H1 (cell line): ENCODE measurements at regions not wholly inside any gene's neighbourhood (a gene's known extent, or its start where the extent isn't known, plus 50 kb on each side); places are given as distances from the start of the nearest gene placed in this dataset.

Experiments
- CTCF ChIA-PET: fragments of 300-600 bp; sonication (Branson Sonifier 250); formaldehyde crosslinking; loops from one replicate; lab custom pipeline; 2021; ENCODE audit not compliant: partially characterized antibody; lab: Charles Lee
- POLR2A ChIA-PET: fragments of 300-600 bp; sonication (Branson Sonifier 250); formaldehyde crosslinking; loops from one replicate; lab custom pipeline; 2021; ENCODE audit warnings: inconsistent platforms; ENCODE audit not compliant: partially characterized antibody; lab: Charles Lee
- DNase-seq, 2 experiments: peaks; one replicate each; pipeline versions ENCODE4 v3.0.0 to v3.0.0-alpha.2; 2010 to 2022; ENCODE audit warnings: low spot score in 2 of 2, low read depth in 1 of 2, mixed read lengths in 1 of 2
- FAIRE-seq: peaks from 2 replicates; lab custom pipeline; 2011; peaks lifted over from hg19 to GRCh38; lab: Jason Lieb, UNC
- H2AFZ ChIP-seq: 2 replicates; pipeline ENCODE4 v1.8.1; 2012; ENCODE audit warnings: low read length, inconsistent platforms
- H2AK5ac ChIP-seq: 2 replicates; pipeline ENCODE4 v1.6.1; 2013; ENCODE audit warnings: low read depth, low read length
- H2BK120ac ChIP-seq: replicated peaks from 2 replicates; pipeline ENCODE3; 2013; ENCODE audit warnings: low read depth, low read length, inconsistent platforms
- H2BK12ac ChIP-seq: 2 replicates; pipeline ENCODE4 v1.6.1; 2013; ENCODE audit warnings: low read depth, low read length
- H2BK15ac ChIP-seq: 2 replicates; pipeline ENCODE4 v1.6.1; 2013; ENCODE audit warnings: low read length
- H2BK20ac ChIP-seq: 2 replicates; pipeline ENCODE4 v1.6.1; 2013; ENCODE audit warnings: low read length
- H2BK5ac ChIP-seq: 2 replicates; pipeline ENCODE4 v1.6.1; 2013; ENCODE audit warnings: low read depth, low read length
- H3K14ac ChIP-seq: 2 replicates; pipeline ENCODE4 v1.6.1; 2013; ENCODE audit warnings: inconsistent platforms; ENCODE audit not compliant: insufficient read length
- H3K18ac ChIP-seq: 2 replicates; pipeline ENCODE4 v1.6.1; 2013; ENCODE audit warnings: low read length; ENCODE audit errors: extremely low read depth
- H3K23ac ChIP-seq: 2 replicates; pipeline ENCODE4 v1.6.1; 2013; ENCODE audit warnings: inconsistent platforms; ENCODE audit not compliant: insufficient read length
- H3K23me2 ChIP-seq: 2 replicates; pipeline ENCODE4 v1.6.1; 2013; ENCODE audit warnings: low read depth, low read length
- H3K27ac ChIP-seq: 2 replicates; pipeline ENCODE4 v1.6.1; 2011; ENCODE audit warnings: low read depth, low read length, inconsistent platforms
- H3K27me3 ChIP-seq, 4 experiments: replicated peaks in 1 of 4; 1 replicate in 1 of 4; 2 replicates in 3 of 4; pipeline versions ENCODE4 v1.6.1 to v1.8.1; 2011 to 2013; ENCODE audit warnings: low read length in 3 of 4, mild to moderate bottlenecking in 3 of 4, inconsistent platforms in 2 of 4, mixed read lengths in 2 of 4, moderate library complexity in 1 of 4; ENCODE audit not compliant: control insufficient read depth in 3 of 4, insufficient read depth in 3 of 4; ENCODE audit errors: extremely low read depth in 1 of 4
- H3K36me3 ChIP-seq, 4 experiments: 2 replicates each; pipeline versions ENCODE4 v1.6.1 to v1.8.1; 2011 to 2013; ENCODE audit warnings: mild to moderate bottlenecking in 4 of 4, low read length in 3 of 4, moderate library complexity in 2 of 4, control low read depth in 1 of 4, inconsistent platforms in 1 of 4; ENCODE audit not compliant: insufficient read depth in 4 of 4, control insufficient read depth in 2 of 4
- H3K4ac ChIP-seq: replicated peaks from 2 replicates; pipeline ENCODE3; 2013; ENCODE audit warnings: low read length, low read depth, mixed read lengths, inconsistent platforms; ENCODE audit not compliant: insufficient read length
- H3K4me1 ChIP-seq, 4 experiments: replicated peaks in 1 of 4; 1 replicate in 1 of 4; 2 replicates in 3 of 4; pipeline versions ENCODE4 v1.6.1 to v1.8.1; 2011 to 2013; ENCODE audit warnings: low read length in 3 of 4, inconsistent platforms in 2 of 4, mixed read lengths in 1 of 4; ENCODE audit not compliant: insufficient read depth in 4 of 4, control insufficient read depth in 3 of 4
- H3K4me2 ChIP-seq, 2 experiments: 2 replicates each; pipeline versions ENCODE4 v1.6.1 to v1.8.1; 2011 to 2013; ENCODE audit warnings: low read depth in 2 of 2, low read length in 2 of 2, control low read depth in 1 of 2, inconsistent platforms in 1 of 2, mild to moderate bottlenecking in 1 of 2; ENCODE audit not compliant: insufficient read depth in 1 of 2
- H3K4me3 ChIP-seq, 4 experiments: fragments of 200-600, 300-600 bp in 1 of 4; sonication (generic), shearing (Covaris generic), sonication (Bioruptor Twin) in 1 of 4; 2 replicates each; pipeline versions ENCODE4 v1.5.1 to v1.8.1; 2011 to 2016; ENCODE audit warnings: low read length in 4 of 4, low read depth in 3 of 4, control low read depth in 2 of 4, inconsistent platforms in 2 of 4, mild to moderate bottlenecking in 2 of 4, mixed read lengths in 1 of 4, moderate library complexity in 1 of 4; ENCODE audit not compliant: insufficient read depth in 2 of 4; ENCODE audit errors: extremely low read depth in 1 of 4
- H3K56ac ChIP-seq: replicated peaks from 2 replicates; pipeline ENCODE3; 2013; ENCODE audit warnings: low read depth, mild to moderate bottlenecking, mixed read lengths, low read length, inconsistent platforms; ENCODE audit not compliant: insufficient read length
- H3K79me1 ChIP-seq: 2 replicates; pipeline ENCODE4 v1.6.1; 2013; ENCODE audit warnings: low read depth, low read length, control low read depth
- H3K79me2 ChIP-seq, 2 experiments: 2 replicates each; pipeline versions ENCODE4 v1.6.1 to v1.8.1; 2012 to 2013; ENCODE audit warnings: low read length in 2 of 2, mild to moderate bottlenecking in 2 of 2, inconsistent platforms in 1 of 2; ENCODE audit not compliant: insufficient read depth in 2 of 2, control insufficient read depth in 1 of 2
- H3K9ac ChIP-seq, 4 experiments: replicated peaks in 1 of 4; 1 replicate in 1 of 4; 2 replicates in 3 of 4; pipeline versions ENCODE4 v1.6.1 to v1.8.1; 2011 to 2013; ENCODE audit warnings: low read depth in 3 of 4, low read length in 3 of 4, control low read depth in 2 of 4, mild to moderate bottlenecking in 2 of 4, moderate library complexity in 2 of 4, inconsistent platforms in 1 of 4; ENCODE audit errors: extremely low read depth in 1 of 4
- H3K9me3 ChIP-seq, 2 experiments: 2 replicates each; pipeline versions ENCODE4 v1.6.1 to v1.8.1; 2012 to 2013; ENCODE audit warnings: mild to moderate bottlenecking in 2 of 2, moderate library complexity in 2 of 2, control low read depth in 1 of 2, inconsistent platforms in 1 of 2, low read depth in 1 of 2, low read length in 1 of 2, mixed read lengths in 1 of 2; ENCODE audit not compliant: insufficient read depth in 2 of 2
- H4K20me1 ChIP-seq, 2 experiments: replicated peaks in 1 of 2; 2 replicates each; pipeline versions ENCODE3 to v1.8.1; 2011 to 2013; ENCODE audit warnings: inconsistent platforms in 2 of 2, low read length in 2 of 2, mild to moderate bottlenecking in 1 of 2; ENCODE audit not compliant: insufficient read depth in 2 of 2, control insufficient read depth in 1 of 2
- H4K5ac ChIP-seq: 2 replicates; pipeline ENCODE4 v1.6.1; 2013; ENCODE audit warnings: low read length, low read depth, mixed read lengths, inconsistent platforms; ENCODE audit not compliant: insufficient read length
- H4K8ac ChIP-seq: 2 replicates; pipeline ENCODE4 v1.8.0; 2013; ENCODE audit warnings: mild to moderate bottlenecking, moderate library complexity, low read length, inconsistent platforms; ENCODE audit not compliant: insufficient read depth; ENCODE audit errors: extremely low read depth
- H4K91ac ChIP-seq: replicated peaks from 2 replicates; pipeline ENCODE3; 2013; ENCODE audit warnings: low read length, mixed read lengths, inconsistent platforms; ENCODE audit not compliant: insufficient read length
- CBX5 ChIP-seq: fragments of 300-800, 300-1000 bp; sonication (generic); IDR thresholded peaks from 2 replicates; pipeline ENCODE4 v1.7.1; 2016; ENCODE audit warnings: antibody characterized with exemption, low read length, low read depth
- CREB1 ChIP-seq: IDR thresholded peaks from 2 replicates; pipeline ENCODE4 v1.6.1; 2012; ENCODE audit warnings: inconsistent platforms
- GABPA ChIP-seq: IDR thresholded peaks from 2 replicates; pipeline ENCODE4 v1.6.1; 2011; ENCODE audit warnings: mild to moderate bottlenecking, low read length, moderate library complexity, borderline replicate concordance; ENCODE audit not compliant: insufficient read depth
- HDAC2 ChIP-seq, 2 experiments: fragments of 300-600 bp in 1 of 2; sonication (generic) in 1 of 2; IDR thresholded peaks; 2 replicates each; pipeline ENCODE4 v1.6.1; 2011 to 2012; ENCODE audit warnings: low read depth in 2 of 2, low read length in 2 of 2, mild to moderate bottlenecking in 2 of 2, moderate library complexity in 2 of 2, borderline replicate concordance in 1 of 2, inconsistent platforms in 1 of 2
- NANOG ChIP-seq: IDR thresholded peaks from 2 replicates; pipeline ENCODE4 v1.6.1; 2011; ENCODE audit warnings: low read length, low read depth, mild to moderate bottlenecking, inconsistent platforms; ENCODE audit not compliant: insufficient read depth, poor library complexity, severe bottlenecking
- NRF1 ChIP-seq: IDR thresholded peaks from 2 replicates; pipeline ENCODE4 v1.6.1; 2011; ENCODE audit warnings: mild to moderate bottlenecking, low read depth, low read length, improper control_type of control experiment
- PHF8 ChIP-seq: fragments of 200-600 bp; sonication (generic); conservative IDR thresholded peaks from 2 replicates; pipeline ENCODE4 v1.7.1; 2012; ENCODE audit warnings: low read depth, mild to moderate bottlenecking, inconsistent platforms, low read length, moderate library complexity
- POLR2AphosphoS5 ChIP-seq: IDR thresholded peaks from 2 replicates; pipeline ENCODE4 v1.6.1; 2011; ENCODE audit warnings: low read depth, low read length
- SAP30 ChIP-seq: fragments of 300-600 bp; sonication (generic); IDR thresholded peaks from 2 replicates; pipeline ENCODE4 v1.7.1; 2012; ENCODE audit warnings: low read length, moderate library complexity, mild to moderate bottlenecking, inconsistent platforms; ENCODE audit not compliant: insufficient read depth, insufficient replicate concordance
- SIN3A ChIP-seq, 2 experiments: IDR thresholded peaks in 1 of 2; conservative IDR thresholded peaks in 1 of 2; 2 replicates each; pipeline ENCODE4 v1.6.1; 2011 to 2012; ENCODE audit warnings: low read length in 2 of 2, improper control_type of control experiment in 1 of 2, low read depth in 1 of 2, mild to moderate bottlenecking in 1 of 2
- SP2 ChIP-seq: IDR thresholded peaks from 2 replicates; pipeline ENCODE4 v1.6.1; 2012; ENCODE audit warnings: mild to moderate bottlenecking, low read length, inconsistent platforms
- ZNF274 ChIP-seq: IDR thresholded peaks from 2 replicates; pipeline ENCODE4 v1.7.0; 2012; ENCODE audit warnings: low read length, borderline replicate concordance; ENCODE audit errors: extremely low read depth
- WGBS, 2 experiments: shearing (Covaris generic) in 1 of 2; methylation state at CpG; one replicate each; pipeline versions ENCODE4 v1.1.6 to v1.1.7; 2013 to 2015; ENCODE audit warnings: low lambda C conversion rate in 2 of 2, mixed read lengths in 2 of 2, inconsistent platforms in 1 of 2, low coverage in 1 of 2, missing lambda C conversion rate in 1 of 2; ENCODE audit not compliant: insufficient replicate concordance in 2 of 2, insufficient coverage in 1 of 2, insufficient read length in 1 of 2; ENCODE audit errors: extremely low coverage in 1 of 2, missing lambda C conversion rate in 1 of 2; 5-methylcytosine and 5-hydroxymethylcytosine counted together

GRCh38 chr1:104466068-104466467 lies 716.4 kb downstream of the AMY1C start:
- POLR2A ChIA-PET, result interaction anchor here (0.5 kb wide), 1 partner anchor 1752 kb away, joined by 3 read pairs; no protein-coding TSS in a partner anchor
- Histone ChIP-seq H2BK20ac (no peak overlapping the region), H3K23ac (no peak overlapping the region), H3K18ac (no peak overlapping the region), H4K5ac (no peak overlapping the region), H3K27ac (no peak overlapping the region), H3K27me3 (no peaks in the 10 kb centered on the region), H3K79me2 (no peaks in the 10 kb centered on the region), H3K4me2 (no peak overlapping the region), H2BK120ac (no peak overlapping the region), H4K20me1 (no peaks in the 10 kb centered on the region), H3K9ac (no peak overlapping the region), H4K91ac (no peak overlapping the region), H3K23me2 (no peaks in the 10 kb centered on the region), H2AK5ac (no peak overlapping the region), H2BK15ac (no peak overlapping the region), H3K36me3 (no peaks in the 10 kb centered on the region), H3K79me1 (no peaks in the 10 kb centered on the region), H3K4me3 (no peak overlapping the region), H3K4ac (no peak overlapping the region), H2AFZ (no peak overlapping the region), H3K9me3 (peaks cover 0 to 7% of the 10 kb centered on the region in 2 experiments; a peak in 2 of 4 replicates), H4K8ac (no peak overlapping the region), H3K14ac (no peak overlapping the region), H2BK12ac (no peak overlapping the region), H2BK5ac (no peak overlapping the region), H3K56ac (no peak overlapping the region), H3K4me1 (no peaks in the 10 kb centered on the region)
- CTCF ChIA-PET, result no interaction called here
- FAIRE-seq (no peak), DNase-seq (no peak)
- WGBS, 2 experiments, result 97% methylated on average over 8 of the region's 8 CpGs; no CpG with 5 or more reads in 1 of the 2 experiments
- TF ChIP-seq NRF1 (no peak), CBX5 (no peak), SIN3A (conservative IDR thresholded peaks at IDR 0.05 in 1 of 2, IDR thresholded peaks at IDR 0.05 in 1 of 2; ENCODE audit: low read depth in 1 of 2, low read length in 2 of 2) (no peak), NANOG (no peak), SAP30 (no peak), GABPA (no peak), POLR2AphosphoS5 (no peak), SP2 (no peak), CREB1 (no peak), ZNF274 (no peak), PHF8 (no peak), HDAC2 (IDR thresholded peaks at IDR 0.05; ENCODE audit: borderline replicate concordance in 1 of 2, low read depth in 2 of 2, low read length in 2 of 2) (no peak)
